ENCODE measurements at regions not wholly inside any gene's neighbourhood (a gene's known extent, or its start where the extent isn't known, plus 50 kb on each side); places are given as distances from the start of the nearest gene placed in this dataset.

GRCh38 chr18:1011349-1011748 lies 106.7 kb downstream of the ADCYAP1 start:
- TF ChIP-seq CTCF (IDR thresholded peaks at IDR 0.05), result no peak
- TF ChIP-seq POLR2A (IDR thresholded peaks at IDR 0.05), result no peak

Data from esophagus squamous epithelium (tissue), 4 donors.